Activated CD4-positive, alpha-beta T cell treated with anti-CD3 and anti-CD28 coated beads, Interleukin-2, amount 50 U/mL, for 24 hours (primary cell): ENCODE measurements at regions not wholly inside any gene's neighbourhood (a gene's known extent, or its start where the extent isn't known, plus 50 kb on each side); places are given as distances from the start of the nearest gene placed in this dataset.
A peak's percentile ranks its signal among the peaks of the same experiment; 100 is the strongest.
"Not testable (repeated sequence)": the region's sequence is repeated elsewhere in the genome, so short reads cannot be mapped to it uniquely, and the experiment has no call there.

ENCODE experiments used
- DNase-seq, 2 donors: peaks; one replicate each; pipeline ENCODE4 v3.0.0-alpha.2; 2020; ENCODE audit warnings: low read depth in 1 of 2, low spot score in 1 of 2

GRCh38 chr12:124654666-124655047, 87.2 kb upstream of the NCOR2 start:
- no peak for DNase-seq

GRCh38 chr12:124653169-124653931, 85.9 kb upstream of the NCOR2 start:
- no peak for DNase-seq

DNA sequence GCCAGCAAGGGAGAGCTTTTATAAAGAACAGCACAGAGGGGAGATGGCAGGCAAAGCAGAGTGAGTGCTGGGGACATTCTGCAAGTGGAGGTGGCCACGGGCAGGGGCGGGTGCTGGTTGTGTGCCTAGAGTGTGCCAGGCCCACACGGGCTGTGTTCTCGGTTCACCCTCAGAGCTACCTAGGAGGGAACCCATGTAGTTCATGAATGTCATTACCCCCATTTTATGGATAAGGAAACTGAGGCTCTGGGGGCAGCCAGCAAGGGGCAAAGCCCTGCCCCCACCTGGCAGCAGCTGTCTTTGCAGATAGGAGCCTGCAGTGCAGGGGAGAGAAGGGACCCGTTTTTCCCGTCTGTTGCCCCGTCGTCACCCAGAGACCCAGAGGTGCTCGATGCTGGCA, 85.2 kb upstream of the NCOR2 start:
- DNase-seq = no peak

GRCh38 chr12:124651516-124652273, 84.3 kb upstream of the NCOR2 start:
- DNase-seq = no peak

GRCh38 chr12:124650912-124651311, 83.5 kb upstream of the NCOR2 start:
- no peak for DNase-seq

DNA sequence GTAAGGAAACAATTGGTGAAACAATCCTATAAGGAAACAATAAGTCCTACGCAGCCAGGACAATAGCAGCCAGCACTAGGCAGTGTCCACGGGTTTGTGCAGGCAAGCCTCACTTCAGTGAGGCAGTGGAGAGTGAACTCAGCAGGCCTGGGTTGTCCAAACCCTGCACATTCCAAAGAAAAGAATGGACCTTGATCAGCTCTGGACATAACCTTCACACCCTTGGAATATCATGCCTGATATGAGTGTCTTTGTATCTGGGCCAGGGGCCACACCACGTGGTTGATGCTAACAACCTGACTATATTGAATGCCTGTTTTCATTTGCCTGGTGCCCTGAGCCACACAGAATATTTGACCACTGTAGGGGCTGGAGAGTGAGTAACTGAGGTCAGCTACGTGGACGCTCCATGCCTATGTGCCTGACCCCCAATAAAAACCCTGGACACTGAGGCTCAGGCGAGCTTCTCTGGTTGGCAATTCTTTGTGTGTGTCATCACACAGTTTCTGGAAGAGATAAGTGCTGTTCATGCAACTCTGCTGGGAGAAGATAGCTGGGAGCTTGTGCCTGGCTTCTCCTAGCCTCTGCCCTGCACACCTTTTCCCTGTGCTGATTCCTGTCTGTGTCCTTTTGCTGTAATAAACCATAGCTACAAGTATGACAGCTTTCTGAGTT, 81.4 kb upstream of the NCOR2 start:
- no peak for DNase-seq

GRCh38 chr12:124647316-124647715, 79.9 kb upstream of the NCOR2 start:
- no peak for DNase-seq

DNA sequence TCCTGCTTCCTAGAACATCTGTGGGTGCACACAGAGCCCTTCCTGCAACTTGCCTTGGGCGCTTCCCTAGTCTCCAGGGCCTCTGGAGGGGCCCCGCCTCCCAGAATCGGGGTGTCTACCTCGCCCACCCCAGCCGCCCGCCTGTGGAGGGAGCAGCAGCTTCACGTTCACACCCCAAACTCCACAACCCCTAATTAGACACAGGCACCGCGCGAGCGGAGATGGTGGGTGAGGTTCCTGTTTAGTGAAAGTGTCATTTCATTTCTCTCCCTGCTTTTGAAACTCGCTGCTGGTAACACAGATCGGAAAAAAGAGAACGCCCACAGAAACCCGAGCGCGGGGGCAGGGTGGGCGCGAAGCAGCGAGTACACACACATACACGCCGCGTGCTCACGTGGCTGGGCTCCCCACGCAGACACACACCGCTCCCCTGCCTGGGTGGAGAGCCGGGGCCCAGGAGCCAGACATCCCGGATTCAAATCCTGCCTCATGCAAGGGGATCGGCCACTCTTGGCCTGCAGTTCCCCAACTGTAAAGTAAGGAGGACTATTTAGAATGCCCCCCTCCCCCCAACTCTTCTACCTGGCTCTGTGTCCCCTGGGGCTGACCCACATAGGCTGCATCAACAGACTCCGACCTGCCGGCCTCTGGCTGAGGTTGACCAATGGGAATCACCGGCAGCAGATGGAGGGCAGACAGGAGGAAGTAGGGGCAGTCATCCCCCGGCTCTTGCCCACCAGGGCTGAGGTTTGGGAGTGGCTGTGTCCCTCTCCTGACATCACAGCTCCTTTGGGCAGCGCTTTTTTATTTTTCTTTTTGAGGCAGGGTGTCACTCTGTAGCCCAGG, 79.2 kb upstream of the NCOR2 start:
- DNase-seq = peak; percentile 37 to 43

- DNase-seq = no peak
These were observed 78.3 kb upstream of the NCOR2 start for GRCh38 chr12:124645530-124646244.

GRCh38 chr12:124643768-124644167, 76.4 kb upstream of the NCOR2 start:
- DNase-seq = not testable (repeated sequence)

GRCh38 chr12:124642105-124642504, 74.7 kb upstream of the NCOR2 start:
- no peak for DNase-seq

GRCh38 chr12:124641591-124641990, 74.2 kb upstream of the NCOR2 start:
- no peak for DNase-seq

GRCh38 chr12:124640056-124640455, 72.6 kb upstream of the NCOR2 start:
- DNase-seq = no peak

GRCh38 chr12:124639122-124639806, 71.9 kb upstream of the NCOR2 start:
- DNase-seq = no peak

DNA sequence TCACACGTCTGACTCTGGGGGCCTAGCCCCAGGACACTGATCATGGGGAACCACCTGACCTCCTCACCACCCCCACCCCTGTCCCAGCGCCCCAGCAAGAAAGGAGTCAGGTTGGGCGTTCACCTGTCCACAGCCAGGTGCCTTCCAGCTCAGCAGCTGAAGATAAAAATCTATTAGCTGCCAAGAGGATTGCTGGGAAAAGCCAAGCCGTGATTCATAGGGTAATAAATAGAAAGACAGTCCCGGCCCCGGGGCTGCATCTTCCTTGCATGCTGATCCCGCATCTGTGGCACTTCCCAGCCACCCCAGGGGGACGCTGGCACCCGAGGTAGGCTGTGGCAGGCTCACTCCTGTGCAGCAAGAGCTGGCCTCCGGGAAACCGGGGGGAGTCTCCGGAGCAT, 70.2 kb upstream of the NCOR2 start:
- DNase-seq = no peak

- no peak for DNase-seq
These were observed 69.8 kb upstream of the NCOR2 start for GRCh38 chr12:124637163-124637562.

DNA sequence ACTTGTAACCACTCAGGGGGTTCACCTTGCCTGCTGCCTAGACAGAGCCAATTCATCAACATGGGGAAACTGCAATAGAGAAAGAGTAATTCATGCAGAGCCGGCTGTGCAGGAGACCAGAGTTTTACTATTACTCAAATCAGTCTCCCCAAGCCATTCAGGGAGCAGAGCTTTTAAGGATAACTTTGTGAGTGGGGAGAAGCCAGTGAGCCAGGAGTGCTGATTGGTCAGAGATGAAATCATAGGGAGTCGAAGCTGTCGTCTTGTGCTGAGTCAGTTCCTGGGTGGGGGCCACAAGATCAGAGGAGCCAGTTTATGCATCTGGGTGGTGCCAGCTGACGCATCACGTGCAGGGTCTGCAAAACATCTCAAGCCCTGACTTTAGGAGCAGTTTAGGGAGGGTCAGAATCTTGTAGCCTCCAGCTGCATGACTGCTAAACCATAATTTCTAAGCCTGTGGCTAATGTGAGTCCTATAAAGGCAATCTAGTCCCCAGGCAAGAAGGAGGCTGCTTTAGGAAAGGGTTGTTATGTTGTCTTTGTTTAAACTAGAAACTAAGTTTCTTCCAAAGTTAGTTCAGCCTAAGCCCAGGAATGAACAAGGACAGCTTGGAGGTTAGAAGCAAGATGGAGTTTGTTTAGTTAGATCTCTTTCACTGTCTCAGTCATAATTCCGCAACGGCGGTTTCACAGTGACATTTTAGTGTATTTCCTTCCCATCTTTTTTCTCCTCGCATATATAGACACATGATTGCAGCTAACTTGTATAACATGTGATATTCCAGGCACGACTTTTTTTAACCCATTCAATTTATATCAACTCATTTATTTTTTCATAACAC, 68.9 kb upstream of the NCOR2 start:
- DNase-seq = peak in 1 of 2 donors; percentile 67

GRCh38 chr12:124635316-124635715, 67.9 kb upstream of the NCOR2 start:
- no peak for DNase-seq
